GM12878 (cell line): ENCODE measurements at regions not wholly inside any gene's neighbourhood (a gene's known extent, or its start where the extent isn't known, plus 50 kb on each side); places are given as distances from the start of the nearest gene placed in this dataset.

ENCODE experiments used
- ATF2 ChIP-seq: IDR thresholded peaks from 2 replicates; pipeline ENCODE4 v1.6.1; 2012; ENCODE audit warnings: low read length, inconsistent platforms
- BHLHE40 ChIP-seq, 2 experiments: fragments of 450-650 bp in 1 of 2; IDR thresholded peaks; 2 replicates each; pipeline ENCODE4 v1.6.1; 2011 to 2017; ENCODE audit warnings: low read depth in 2 of 2, borderline replicate concordance in 1 of 2, improper control_type of control experiment in 1 of 2, low read length in 1 of 2, mild to moderate bottlenecking in 1 of 2
- MEF2A ChIP-seq: IDR thresholded peaks from 2 replicates; pipeline ENCODE4 v1.6.1; 2011; ENCODE audit warnings: low read depth, mild to moderate bottlenecking, low read length, moderate library complexity; ENCODE audit not compliant: insufficient read depth
- NBN ChIP-seq: fragments of 450-650 bp; IDR thresholded peaks from 2 replicates; pipeline ENCODE4 v1.6.1; 2016
- PBX3 ChIP-seq: IDR thresholded peaks from 2 replicates; pipeline ENCODE4 v1.6.1; 2011; ENCODE audit warnings: mild to moderate bottlenecking, low read depth, low read length, moderate library complexity; ENCODE audit not compliant: insufficient replicate concordance
- POU2F2 ChIP-seq: IDR thresholded peaks from 3 replicates; pipeline ENCODE4 v1.6.1; 2011; ENCODE audit warnings: low read depth, mild to moderate bottlenecking, low read length, borderline replicate concordance
- SKIL ChIP-seq: fragments of 450-650 bp; IDR thresholded peaks from 2 replicates; pipeline ENCODE4 v1.6.1; 2017; ENCODE audit warnings: mild to moderate bottlenecking, low read depth, inconsistent platforms; ENCODE audit not compliant: poor library complexity, severe bottlenecking
- TAF1 ChIP-seq: IDR thresholded peaks from 2 replicates; pipeline ENCODE4 v1.6.1; 2011; ENCODE audit warnings: mild to moderate bottlenecking, low read depth, low read length, borderline replicate concordance

GRCh38 chr4:155032521-155033229 lies 175.8 kb upstream of the NPY2R start (continued):
- TF ChIP-seq PBX3 (no peak), BHLHE40 (IDR thresholded peaks at IDR 0.05; ENCODE audit: borderline replicate concordance in 1 of 2, low read depth in 2 of 2, low read length in 1 of 2) (peak; percentile 58 to 59), ATF2 (peak; percentile 84), NBN (0 out of 2 replicates have a peak, but pooled peaks have one; percentile 45), TAF1 (no peak), SKIL (peak; percentile 45), MEF2A (peak; percentile 54; the same call in 1 of the 2 replicates), POU2F2 (peak; percentile 83; the same call in 1 of the 3 replicates)
- TF ChIP-seq, all 136 proteins: peak for 31
